ENCODE measurements at regions not wholly inside any gene's neighbourhood (a gene's known extent, or its start where the extent isn't known, plus 50 kb on each side); places are given as distances from the start of the nearest gene placed in this dataset.

DNA sequence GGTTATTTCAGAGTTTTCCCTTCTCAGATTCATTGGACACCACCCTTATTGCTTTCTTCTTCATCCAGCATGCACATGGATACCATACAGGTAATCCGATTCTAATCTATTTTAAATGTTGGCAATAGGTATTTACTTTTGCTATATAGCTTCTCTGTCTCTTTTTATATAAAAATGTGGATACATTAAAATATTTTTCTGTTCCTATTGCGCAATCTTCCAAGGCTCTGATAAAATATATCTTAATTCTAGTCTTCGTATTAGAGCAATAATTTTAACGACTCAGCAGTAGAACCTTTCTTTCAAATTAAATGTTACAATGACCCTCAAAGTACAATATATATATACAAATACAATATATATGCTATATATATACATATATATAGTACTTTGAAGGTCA lies 239.8 kb downstream of the DCAF12L2 start:
- no peak for TF ChIP-seq POLR2A (IDR thresholded peaks at IDR 0.05)
- TF ChIP-seq, protein P1, sequence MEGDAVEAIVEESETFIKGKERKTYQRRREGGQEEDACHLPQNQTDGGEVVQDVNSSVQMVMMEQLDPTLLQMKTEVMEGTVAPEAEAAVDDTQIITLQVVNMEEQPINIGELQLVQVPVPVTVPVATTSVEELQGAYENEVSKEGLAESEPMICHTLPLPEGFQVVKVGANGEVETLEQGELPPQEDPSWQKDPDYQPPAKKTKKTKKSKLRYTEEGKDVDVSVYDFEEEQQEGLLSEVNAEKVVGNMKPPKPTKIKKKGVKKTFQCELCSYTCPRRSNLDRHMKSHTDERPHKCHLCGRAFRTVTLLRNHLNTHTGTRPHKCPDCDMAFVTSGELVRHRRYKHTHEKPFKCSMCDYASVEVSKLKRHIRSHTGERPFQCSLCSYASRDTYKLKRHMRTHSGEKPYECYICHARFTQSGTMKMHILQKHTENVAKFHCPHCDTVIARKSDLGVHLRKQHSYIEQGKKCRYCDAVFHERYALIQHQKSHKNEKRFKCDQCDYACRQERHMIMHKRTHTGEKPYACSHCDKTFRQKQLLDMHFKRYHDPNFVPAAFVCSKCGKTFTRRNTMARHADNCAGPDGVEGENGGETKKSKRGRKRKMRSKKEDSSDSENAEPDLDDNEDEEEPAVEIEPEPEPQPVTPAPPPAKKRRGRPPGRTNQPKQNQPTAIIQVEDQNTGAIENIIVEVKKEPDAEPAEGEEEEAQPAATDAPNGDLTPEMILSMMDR (IDR thresholded peaks at IDR 0.05) = no peak
- no peak for TF ChIP-seq EP300 (IDR thresholded peaks at IDR 0.05)
- no peak for TF ChIP-seq POLR2AphosphoS5 (IDR thresholded peaks at IDR 0.05)

All from gastroesophageal sphincter (tissue), 3 donors.